Trophoblast cell (in vitro differentiated cells and primary cell): ENCODE measurements at regions not wholly inside any gene's neighbourhood (a gene's known extent, or its start where the extent isn't known, plus 50 kb on each side); places are given as distances from the start of the nearest gene placed in this dataset.

Source experiments
- DNase-seq, 2 donors: peaks; one replicate each; pipeline ENCODE4 v3.0.0-alpha.2; 2016
- H2AFZ ChIP-seq: 2 replicates; pipeline ENCODE4 v1.6.1; 2013; ENCODE audit warnings: low read length, moderate library complexity, mild to moderate bottlenecking; ENCODE audit not compliant: insufficient read depth, poor library complexity
- H2AK5ac ChIP-seq: 2 replicates; pipeline ENCODE4 v1.6.1; 2013; ENCODE audit warnings: mild to moderate bottlenecking, low read length
- H2BK120ac ChIP-seq: 2 replicates; pipeline ENCODE4 v1.6.1; 2013; ENCODE audit warnings: low read length, mild to moderate bottlenecking, moderate library complexity; ENCODE audit not compliant: insufficient read depth, poor library complexity
- H2BK12ac ChIP-seq: 2 replicates; pipeline ENCODE4 v1.6.1; 2013; ENCODE audit warnings: mild to moderate bottlenecking, low read length, moderate library complexity
- H2BK5ac ChIP-seq: 2 replicates; pipeline ENCODE4 v1.6.1; 2013; ENCODE audit warnings: low read length, low read depth, moderate library complexity, mild to moderate bottlenecking; ENCODE audit not compliant: poor library complexity
- H3K14ac ChIP-seq: 2 replicates; pipeline ENCODE4 v1.6.1; 2013; ENCODE audit warnings: mild to moderate bottlenecking, low read length
- H3K18ac ChIP-seq: 2 replicates; pipeline ENCODE4 v1.6.1; 2013; ENCODE audit warnings: mild to moderate bottlenecking, low read length
- H3K23ac ChIP-seq: 2 replicates; pipeline ENCODE4 v1.6.1; 2013; ENCODE audit warnings: low read length
- H3K27ac ChIP-seq: 2 replicates; pipeline ENCODE4 v1.5.1; 2013; ENCODE audit warnings: low read depth, mild to moderate bottlenecking, inconsistent platforms, low read length, moderate library complexity
- H3K27me3 ChIP-seq: 2 replicates; pipeline ENCODE4 v1.6.1; 2013; ENCODE audit warnings: inconsistent platforms, mild to moderate bottlenecking, low read length, moderate library complexity; ENCODE audit not compliant: insufficient read depth
- H3K36me3 ChIP-seq, 2 experiments: 1 replicate in 1 of 2; 2 replicates in 1 of 2; pipeline ENCODE4 v1.6.1; 2013; ENCODE audit warnings: low read length in 2 of 2, mild to moderate bottlenecking in 2 of 2, moderate library complexity in 1 of 2; ENCODE audit not compliant: insufficient read depth in 2 of 2, control insufficient read depth in 1 of 2
- H3K4ac ChIP-seq: 2 replicates; pipeline ENCODE4 v1.6.1; 2013; ENCODE audit warnings: low read depth, mild to moderate bottlenecking, low read length, moderate library complexity
- H3K4me1 ChIP-seq, 2 experiments: 1 replicate in 1 of 2; 2 replicates in 1 of 2; pipeline ENCODE4 v1.6.1; 2013; ENCODE audit warnings: low read length in 2 of 2, mild to moderate bottlenecking in 2 of 2, moderate library complexity in 1 of 2; ENCODE audit not compliant: insufficient read depth in 2 of 2, control insufficient read depth in 1 of 2
- H3K4me2 ChIP-seq: 2 replicates; pipeline ENCODE4 v1.6.1; 2013; ENCODE audit warnings: inconsistent platforms, mild to moderate bottlenecking, low read length, moderate library complexity
- H3K4me3 ChIP-seq: 2 replicates; pipeline ENCODE4 v1.5.1; 2013; ENCODE audit warnings: mild to moderate bottlenecking, low read depth, low read length, inconsistent platforms
- H3K79me1 ChIP-seq: one replicate; pipeline ENCODE4 v1.6.1; 2013; ENCODE audit warnings: low read length
- H3K79me2 ChIP-seq: 2 replicates; pipeline ENCODE4 v1.6.1; 2013; ENCODE audit warnings: low read length, mild to moderate bottlenecking; ENCODE audit not compliant: control insufficient read depth, insufficient read depth, poor library complexity
- H3K9ac ChIP-seq: 2 replicates; pipeline ENCODE4 v1.6.1; 2013; ENCODE audit warnings: mild to moderate bottlenecking, low read length
- H3K9me3 ChIP-seq: 2 replicates; pipeline ENCODE4 v1.6.1; 2013; ENCODE audit warnings: low read depth, mild to moderate bottlenecking, control low read depth, inconsistent platforms, low read length; ENCODE audit not compliant: insufficient read depth
- H4K12ac ChIP-seq: 2 replicates; pipeline ENCODE4 v1.6.1; 2013; ENCODE audit warnings: low read depth, mild to moderate bottlenecking, low read length, moderate library complexity
- H4K8ac ChIP-seq: 2 replicates; pipeline ENCODE4 v1.6.1; 2013; ENCODE audit warnings: low read depth, mild to moderate bottlenecking, low read length, moderate library complexity
- H4K91ac ChIP-seq: one replicate; pipeline ENCODE4 v1.6.1; 2013; ENCODE audit warnings: low read depth, mild to moderate bottlenecking, low read length, moderate library complexity
- WGBS: extraction: QIAGEN DNeasy Blood & Tissue Kit; methylation state at CpG from one replicate; pipeline ENCODE4 v1.1.7; 2013; ENCODE audit warnings: missing lambda C conversion rate; ENCODE audit not compliant: insufficient read length, insufficient coverage; ENCODE audit errors: extremely low coverage; 5-methylcytosine and 5-hydroxymethylcytosine counted together

DNA sequence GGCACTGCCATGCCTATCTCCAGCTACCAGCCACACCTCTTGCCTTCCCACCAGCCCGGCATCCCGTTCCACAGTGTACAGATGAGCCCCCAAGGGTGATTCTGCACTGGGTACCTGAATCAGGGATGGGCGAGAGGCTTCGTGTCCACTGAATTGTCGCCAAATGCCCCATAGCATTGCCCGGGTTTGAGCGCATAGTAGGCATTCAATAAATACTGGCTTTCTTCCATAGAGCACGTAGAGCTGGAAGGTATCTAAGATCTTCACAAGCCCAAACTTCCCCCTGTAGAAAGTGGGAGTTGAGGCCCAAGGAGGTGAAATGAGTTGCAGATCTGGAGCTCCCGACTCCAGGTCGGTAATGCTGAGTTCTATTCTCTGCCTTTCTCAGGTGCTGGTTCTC is 358.7 kb downstream of the LPIN1 start:
- H3K4ac ChIP-seq = no peak overlapping the region
- no peak overlapping the region for H3K27ac ChIP-seq
- H4K8ac ChIP-seq = no peak overlapping the region
- H3K4me2 ChIP-seq = no peak overlapping the region
- H3K36me3 ChIP-seq = no peaks in the 10 kb centered on the region
- no peak overlapping the region for H2BK12ac ChIP-seq
- no peak overlapping the region for H2BK120ac ChIP-seq
- H2AFZ ChIP-seq = no peak overlapping the region
- no peak overlapping the region for H4K12ac ChIP-seq
- H3K23ac ChIP-seq = no peak overlapping the region
- H3K79me1 ChIP-seq = no peaks in the 10 kb centered on the region
- no peak overlapping the region for H3K18ac ChIP-seq
- no peak overlapping the region for H3K14ac ChIP-seq
- no peak overlapping the region for H3K9ac ChIP-seq
- DNase-seq = no peak
- H3K9me3 ChIP-seq = no peaks in the 10 kb centered on the region
- no peak overlapping the region for H2AK5ac ChIP-seq
- H3K27me3 ChIP-seq = no peaks in the 10 kb centered on the region
- H2BK5ac ChIP-seq = no peak overlapping the region
- no peaks in the 10 kb centered on the region for H3K79me2 ChIP-seq
- peaks cover 0 to 2% of the 10 kb centered on the region in 2 experiments for H3K4me1 ChIP-seq
- no peak overlapping the region for H3K4me3 ChIP-seq
- no peak overlapping the region for H4K91ac ChIP-seq
- no CpG with 5 or more reads among the region's 10 CpGs for WGBS

DNA sequence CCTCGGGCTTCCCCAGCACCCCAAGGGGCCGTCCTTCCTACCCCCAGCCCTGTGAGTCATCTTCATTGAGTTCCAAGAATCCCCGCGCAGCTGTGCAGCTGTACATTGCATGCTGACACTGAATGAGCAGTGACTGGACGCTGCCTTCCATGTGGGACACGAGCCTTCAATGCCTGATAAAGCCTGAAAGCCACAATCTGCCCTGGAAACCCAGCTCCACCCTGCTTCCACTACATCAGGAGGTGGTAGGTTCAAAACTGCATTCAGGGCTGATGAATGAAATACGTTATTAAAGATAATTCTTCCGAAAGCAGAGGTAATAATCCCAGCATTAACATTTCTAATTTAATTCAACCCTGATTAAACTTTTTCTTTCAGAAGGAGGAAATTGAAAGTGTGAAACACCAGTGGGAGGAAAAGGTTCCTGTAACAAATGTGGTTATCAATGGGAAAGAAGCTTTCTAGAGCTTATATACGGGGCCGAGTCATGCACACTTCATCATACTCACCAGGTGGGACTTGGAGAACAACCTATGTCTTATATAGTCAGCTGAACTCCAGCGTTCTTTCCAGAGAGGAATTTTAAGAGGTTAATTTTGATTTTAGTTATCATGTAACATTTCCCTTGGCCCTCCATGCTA is 360.1 kb downstream of the LPIN1 start:
- Histone ChIP-seq H3K27ac (no peak overlapping the region), H2AFZ (no peak overlapping the region), H3K79me2 (no peaks in the 10 kb centered on the region), H3K18ac (no peak overlapping the region), H2BK5ac (no peak overlapping the region), H4K8ac (no peak overlapping the region), H2AK5ac (no peak overlapping the region), H3K4me2 (no peak overlapping the region), H3K9me3 (no peaks in the 10 kb centered on the region), H4K12ac (no peak overlapping the region), H3K14ac (no peak overlapping the region), H3K23ac (no peak overlapping the region), H2BK12ac (no peak overlapping the region), H4K91ac (no peak overlapping the region), H3K36me3 (no peaks in the 10 kb centered on the region), H3K4me1 (peaks cover 0 to 2% of the 10 kb centered on the region in 2 experiments), H3K27me3 (no peaks in the 10 kb centered on the region), H2BK120ac (no peak overlapping the region), H3K4me3 (no peak overlapping the region), H3K79me1 (no peaks in the 10 kb centered on the region), H3K4ac (no peak overlapping the region), H3K9ac (no peak overlapping the region)
- no CpG with 5 or more reads among the region's 11 CpGs for WGBS
- DNase-seq = peak; percentile 95 to 97

GRCh38 chr2:12107321-12107720 is 360.9 kb downstream of the LPIN1 start:
- no peak overlapping the region for H3K9ac ChIP-seq
- no peaks in the 10 kb centered on the region for H3K27me3 ChIP-seq
- no peak overlapping the region for H2BK120ac ChIP-seq
- H3K4me2 ChIP-seq = no peak overlapping the region
- H2AFZ ChIP-seq = no peak overlapping the region
- no peak overlapping the region for H3K18ac ChIP-seq
- no peak overlapping the region for H2AK5ac ChIP-seq
- H4K91ac ChIP-seq = no peak overlapping the region
- no peak overlapping the region for H3K4ac ChIP-seq
- H3K79me1 ChIP-seq = no peaks in the 10 kb centered on the region
- H3K79me2 ChIP-seq = no peaks in the 10 kb centered on the region
- H3K14ac ChIP-seq = no peak overlapping the region
- no peak overlapping the region for H2BK12ac ChIP-seq
- no peak overlapping the region for H3K4me3 ChIP-seq
- no peaks in the 10 kb centered on the region for H3K9me3 ChIP-seq
- no peak overlapping the region for H4K8ac ChIP-seq
- no peaks in the 10 kb centered on the region for H3K36me3 ChIP-seq
- no peak overlapping the region for H3K27ac ChIP-seq
- no peak overlapping the region for H3K23ac ChIP-seq
- no peak overlapping the region for H4K12ac ChIP-seq
- no CpG with 5 or more reads among the region's 4 CpGs for WGBS
- DNase-seq = no peak
- no peak overlapping the region for H2BK5ac ChIP-seq
- peaks cover 0 to 2% of the 10 kb centered on the region in 2 experiments for H3K4me1 ChIP-seq

DNA sequence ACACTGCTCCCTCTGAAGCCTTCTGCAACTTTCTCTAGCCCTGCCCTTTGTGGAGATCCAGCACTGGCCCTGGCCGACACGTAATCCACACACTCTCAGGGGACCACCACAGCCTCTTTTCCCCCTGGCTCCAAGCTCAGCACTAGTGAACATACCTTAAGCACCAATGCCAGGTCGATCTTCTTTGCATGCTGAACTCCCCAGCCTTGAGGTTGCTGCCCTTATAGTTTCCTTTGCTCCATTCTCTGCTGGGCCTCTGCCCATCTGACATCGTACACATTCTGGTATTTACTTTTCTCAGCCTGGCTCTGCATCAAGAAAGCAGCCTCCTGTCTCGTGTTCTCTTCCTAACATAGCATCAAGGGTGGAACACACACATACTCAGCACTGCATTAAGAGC is 361.5 kb downstream of the LPIN1 start:
- no peak overlapping the region for H2AK5ac ChIP-seq
- no peak overlapping the region for H2BK12ac ChIP-seq
- no peak overlapping the region for H3K14ac ChIP-seq
- no peak overlapping the region for H3K4me2 ChIP-seq
- H2BK120ac ChIP-seq = no peak overlapping the region
- H3K9ac ChIP-seq = no peak overlapping the region
- H3K79me1 ChIP-seq = no peaks in the 10 kb centered on the region
- no peak overlapping the region for H2BK5ac ChIP-seq
- H4K12ac ChIP-seq = no peak overlapping the region
- H3K23ac ChIP-seq = no peak overlapping the region
- H3K79me2 ChIP-seq = no peaks in the 10 kb centered on the region
- no peaks in the 10 kb centered on the region for H3K36me3 ChIP-seq
- no peaks in the 10 kb centered on the region for H3K9me3 ChIP-seq
- peaks cover 0 to 2% of the 10 kb centered on the region in 2 experiments for H3K4me1 ChIP-seq
- H4K8ac ChIP-seq = no peak overlapping the region
- H3K18ac ChIP-seq = no peak overlapping the region
- H4K91ac ChIP-seq = no peak overlapping the region
- no peak overlapping the region for H3K27ac ChIP-seq
- H3K4me3 ChIP-seq = no peak overlapping the region
- no CpG with 5 or more reads among the region's 5 CpGs for WGBS
- H3K27me3 ChIP-seq = no peaks in the 10 kb centered on the region
- H3K4ac ChIP-seq = no peak overlapping the region
- no peak overlapping the region for H2AFZ ChIP-seq
- no peak for DNase-seq
